ENCODE measurements at regions not wholly inside any gene's neighbourhood (a gene's known extent, or its start where the extent isn't known, plus 50 kb on each side); places are given as distances from the start of the nearest gene placed in this dataset.

DNA sequence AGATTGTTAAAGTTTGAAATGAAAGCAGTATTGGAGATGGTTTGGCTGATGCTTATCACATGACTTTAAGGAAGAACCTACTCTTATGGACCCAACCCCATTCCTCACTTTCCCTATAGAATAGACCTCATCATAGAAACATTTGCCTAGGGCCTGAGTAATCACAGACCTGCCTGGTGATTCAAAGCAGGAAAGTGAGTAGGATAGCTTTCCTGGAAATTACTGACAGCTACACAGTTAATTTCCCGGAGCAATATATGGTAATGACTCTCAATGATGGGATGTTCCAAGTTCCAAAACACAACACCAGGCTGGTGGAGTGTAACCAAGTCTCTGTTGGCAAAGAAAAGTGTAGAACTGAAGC is 233.8 kb downstream of the SIM1 start:
- in situ Hi-C loops (cut with HindIII; ENCODE audit: low pct_ligation_motif_present, low sequenced_read_pairs) = no loop called here

DNA sequence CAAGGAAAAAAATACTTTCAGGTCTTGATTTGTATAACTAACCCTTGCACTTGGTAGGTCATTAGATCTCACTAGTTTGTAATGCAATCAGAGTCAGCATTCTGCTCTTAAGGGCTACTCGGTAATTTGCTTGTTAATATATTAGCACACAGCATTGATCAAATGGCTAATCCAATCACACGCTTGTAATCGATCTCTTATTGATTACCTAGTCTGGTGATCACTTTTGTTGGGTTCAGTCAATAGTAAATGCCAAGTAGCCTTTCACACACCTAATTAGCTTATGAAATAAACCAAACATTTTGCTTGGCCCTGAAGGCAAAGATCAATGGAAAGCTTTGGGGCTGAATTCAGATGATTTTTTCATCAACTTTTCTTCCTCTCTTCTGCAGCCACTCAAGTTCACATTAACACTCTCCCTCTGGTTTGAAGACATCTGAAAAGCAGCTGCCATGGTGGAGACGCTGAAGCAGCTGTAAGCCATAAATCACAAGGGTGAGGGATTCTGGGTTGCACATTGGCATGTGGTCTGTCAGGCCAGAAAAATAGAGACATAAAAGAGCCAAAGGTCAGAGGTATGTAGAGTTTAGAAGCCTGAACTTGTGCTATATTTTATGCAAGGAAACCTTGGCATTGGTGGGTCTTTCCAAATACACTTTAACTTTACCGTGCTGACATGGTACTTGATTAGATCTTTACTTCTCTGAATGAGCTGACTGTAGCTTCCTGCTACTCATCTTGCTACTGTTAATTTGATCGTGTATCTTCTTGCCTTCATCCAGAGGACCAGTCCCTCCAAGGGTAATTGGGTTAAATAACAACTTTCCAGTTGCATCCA is 234.4 kb downstream of the SIM1 start:
- H3K27me3 ChIP-seq (replicated peaks) = no peaks in the 10 kb centered on the region
- in situ Hi-C loops (cut with HindIII; ENCODE audit: low pct_ligation_motif_present, low sequenced_read_pairs) = no loop called here
- H3K36me3 ChIP-seq (replicated peaks) = no peaks in the 10 kb centered on the region
- no peak overlapping the region for H3K27ac ChIP-seq
- no peak overlapping the region for H3K4me3 ChIP-seq (ENCODE audit: low read depth, low read length)
- no peak for TF ChIP-seq CTCF (IDR thresholded peaks at IDR 0.05; ENCODE audit: low read depth, low read length, missing control alignments)
- DNase-seq = no peak

More for the DNA sequence above, 233.8 kb downstream of the SIM1 start:
- Histone ChIP-seq H3K27ac (no peak overlapping the region), H3K4me3 (ENCODE audit: low read depth, low read length) (no peak overlapping the region), H3K27me3 (replicated peaks) (no peaks in the 10 kb centered on the region), H3K36me3 (replicated peaks) (no peaks in the 10 kb centered on the region)
- DNase-seq = no peak
- TF ChIP-seq CTCF (IDR thresholded peaks at IDR 0.05; ENCODE audit: low read depth, low read length, missing control alignments) = no peak

DNA sequence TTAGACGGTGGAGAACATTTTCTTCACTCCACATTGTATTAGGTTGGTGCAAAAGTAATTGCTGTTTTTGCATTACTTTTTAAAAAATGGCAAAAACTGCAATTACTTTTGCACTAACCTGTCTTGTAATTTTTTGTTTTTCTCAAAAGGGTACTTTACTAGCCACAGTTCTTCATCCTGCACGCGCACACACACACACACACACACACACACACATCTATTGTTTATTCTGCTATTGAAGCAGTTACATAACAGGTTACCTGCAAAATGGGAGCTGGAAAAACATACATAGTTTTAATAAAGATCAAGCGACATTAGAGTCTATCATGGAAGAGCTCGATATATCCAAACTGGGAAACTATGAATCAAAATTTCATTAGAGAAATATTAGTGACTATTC is 235.2 kb downstream of the SIM1 start:
- in situ Hi-C loops (cut with HindIII; ENCODE audit: low pct_ligation_motif_present, low sequenced_read_pairs) = no loop called here
- DNase-seq = no peak
- Histone ChIP-seq H3K4me3 (ENCODE audit: low read depth, low read length) (no peak overlapping the region), H3K36me3 (replicated peaks) (no peaks in the 10 kb centered on the region), H3K27me3 (replicated peaks) (no peaks in the 10 kb centered on the region), H3K27ac (no peak overlapping the region)
- no peak for TF ChIP-seq CTCF (IDR thresholded peaks at IDR 0.05; ENCODE audit: low read depth, low read length, missing control alignments)

GRCh38 chr6:100228834-100229441 is 234.9 kb upstream of the MCHR2 start:
- Histone ChIP-seq H3K36me3 (replicated peaks) (no peaks in the 10 kb centered on the region), H3K27ac (peak overlapping the region; percentile 34), H3K27me3 (replicated peaks) (no peaks in the 10 kb centered on the region), H3K4me3 (ENCODE audit: low read depth, low read length) (peak overlapping the region; percentile 61)
- peak; percentile 77 for DNase-seq
- TF ChIP-seq CTCF (IDR thresholded peaks at IDR 0.05; ENCODE audit: low read depth, low read length, missing control alignments) = peak; percentile 45
- in situ Hi-C loops (cut with HindIII; ENCODE audit: low pct_ligation_motif_present, low sequenced_read_pairs) = no loop called here

DNA sequence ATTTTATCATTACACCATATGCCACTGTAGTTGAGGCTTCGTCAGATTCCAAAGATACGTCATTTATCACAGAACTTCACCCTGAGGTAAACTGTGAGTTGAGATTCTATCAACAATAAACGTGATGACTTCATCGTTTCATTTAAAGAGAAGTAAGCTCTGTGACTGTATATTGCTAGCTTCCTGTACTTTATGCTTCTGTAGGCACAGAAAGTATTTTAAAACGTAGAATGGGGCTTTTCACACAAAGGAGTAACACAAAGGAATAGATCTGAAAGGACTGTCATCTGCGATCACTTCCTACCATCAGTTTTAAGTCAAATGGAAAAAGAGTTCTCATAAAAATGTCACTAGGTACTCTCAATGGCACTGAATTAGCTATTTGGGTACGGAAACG is 234.4 kb upstream of the MCHR2 start:
- no peak for DNase-seq
- peak overlapping the region; percentile 61 for H3K4me3 ChIP-seq (ENCODE audit: low read depth, low read length)
- in situ Hi-C loops (cut with HindIII; ENCODE audit: low pct_ligation_motif_present, low sequenced_read_pairs) = no loop called here
- H3K27ac ChIP-seq = peak overlapping the region; percentile 34
- no peaks in the 10 kb centered on the region for H3K36me3 ChIP-seq (replicated peaks)
- H3K27me3 ChIP-seq (replicated peaks) = no peaks in the 10 kb centered on the region
- TF ChIP-seq CTCF (IDR thresholded peaks at IDR 0.05; ENCODE audit: low read depth, low read length, missing control alignments) = no peak

Data from brain microvascular endothelial cell (primary cell).